Type B pancreatic cell (in vitro differentiated cells): ENCODE measurements at regions not wholly inside any gene's neighbourhood (a gene's known extent, or its start where the extent isn't known, plus 50 kb on each side); places are given as distances from the start of the nearest gene placed in this dataset.

Experiments
- DNase-seq: peaks from one replicate; pipeline ENCODE4 v3.0.0; 2021; ENCODE audit warnings: mixed read lengths; ENCODE audit not compliant: unreplicated experiment; ENCODE audit errors: extremely low spot score
- H3K27ac Mint-ChIP-seq: 2 replicates; pipeline ENCODE4 v1.8.0; 2021; ENCODE audit warnings: mild to moderate bottlenecking, mixed read lengths
- H3K27me3 Mint-ChIP-seq: 2 replicates; pipeline ENCODE4 v1.8.0; 2021; ENCODE audit warnings: mixed read lengths
- H3K36me3 Mint-ChIP-seq: 2 replicates; pipeline ENCODE4 v1.8.0; 2021; ENCODE audit warnings: mixed read lengths
- H3K4me1 Mint-ChIP-seq: one replicate; pipeline ENCODE4 v1.8.0; 2021; ENCODE audit warnings: mixed read lengths; ENCODE audit not compliant: unreplicated experiment
- H3K4me3 Mint-ChIP-seq: 2 replicates; pipeline ENCODE4 v1.8.0; 2021; ENCODE audit warnings: mild to moderate bottlenecking, mixed read lengths
- H3K9me3 Mint-ChIP-seq: 2 replicates; pipeline ENCODE4 v1.8.0; 2021; ENCODE audit warnings: mixed read lengths
- CTCF ChIP-seq: fragments of 200-600 bp; sonication (generic); conservative IDR thresholded peaks from 2 replicates; pipeline ENCODE4 v1.5.0; 2021; ENCODE audit warnings: antibody characterized with exemption, mild to moderate bottlenecking

- no peak overlapping the region for H3K27ac Mint-ChIP-seq
- no peak for DNase-seq
- no peaks in the 10 kb centered on the region for H3K27me3 Mint-ChIP-seq
- no peaks in the 10 kb centered on the region for H3K4me1 Mint-ChIP-seq
- H3K9me3 Mint-ChIP-seq = no peaks in the 10 kb centered on the region
- no peak overlapping the region for H3K4me3 Mint-ChIP-seq
- H3K36me3 Mint-ChIP-seq = no peaks in the 10 kb centered on the region
- no peak for TF ChIP-seq CTCF
Measured at GRCh38 chr10:10110844-10111490, 906.7 kb upstream of the CELF2 start.

GRCh38 chr10:10118131-10118530 is 899.5 kb upstream of the CELF2 start:
- no peak for DNase-seq
- Mint-ChIP-seq H3K9me3 (no peaks in the 10 kb centered on the region), H3K27ac (no peak overlapping the region), H3K36me3 (no peaks in the 10 kb centered on the region), H3K4me1 (no peaks in the 10 kb centered on the region), H3K4me3 (no peak overlapping the region), H3K27me3 (peaks cover 6% of the 10 kb centered on the region)
- TF ChIP-seq CTCF = no peak

- H3K36me3 Mint-ChIP-seq = no peaks in the 10 kb centered on the region
- peaks cover 3% of the 10 kb centered on the region for H3K9me3 Mint-ChIP-seq
- H3K27me3 Mint-ChIP-seq = peaks cover 6% of the 10 kb centered on the region
- no peak for DNase-seq
- no peaks in the 10 kb centered on the region for H3K4me1 Mint-ChIP-seq
- TF ChIP-seq CTCF = no peak
- H3K27ac Mint-ChIP-seq = no peak overlapping the region
- no peak overlapping the region for H3K4me3 Mint-ChIP-seq
Measured at GRCh38 chr10:10120671-10121070, 897.0 kb upstream of the CELF2 start.

- Mint-ChIP-seq H3K27me3 (no peaks in the 10 kb centered on the region), H3K27ac (no peak overlapping the region)
Measured at GRCh38 chr10:10125676-10126075, 892.0 kb upstream of the CELF2 start.

GRCh38 chr10:10126218-10126617 is 891.5 kb upstream of the CELF2 start:
- Mint-ChIP-seq H3K27me3 (no peaks in the 10 kb centered on the region), H3K9me3 (peaks cover 4% of the 10 kb centered on the region), H3K27ac (no peak overlapping the region), H3K36me3 (no peaks in the 10 kb centered on the region), H3K4me3 (no peak overlapping the region), H3K4me1 (no peaks in the 10 kb centered on the region)
- TF ChIP-seq CTCF = no peak
- no peak for DNase-seq

More at GRCh38 chr10:10125676-10126075, 892.0 kb upstream of the CELF2 start:
- TF ChIP-seq CTCF = no peak
- H3K4me3 Mint-ChIP-seq = no peak overlapping the region
- peaks cover 4% of the 10 kb centered on the region for H3K9me3 Mint-ChIP-seq
- no peaks in the 10 kb centered on the region for H3K36me3 Mint-ChIP-seq
- no peak for DNase-seq
- H3K4me1 Mint-ChIP-seq = no peaks in the 10 kb centered on the region

- peaks cover 4% of the 10 kb centered on the region for H3K9me3 Mint-ChIP-seq
Measured at GRCh38 chr10:10128387-10128786, 889.3 kb upstream of the CELF2 start.

More at GRCh38 chr10:10128387-10128786, 889.3 kb upstream of the CELF2 start:
- TF ChIP-seq CTCF = no peak
- DNase-seq = no peak
- H3K4me3 Mint-ChIP-seq = no peak overlapping the region
- no peaks in the 10 kb centered on the region for H3K4me1 Mint-ChIP-seq
- H3K27ac Mint-ChIP-seq = no peak overlapping the region
- no peaks in the 10 kb centered on the region for H3K36me3 Mint-ChIP-seq
- H3K27me3 Mint-ChIP-seq = no peaks in the 10 kb centered on the region
